HG02970 (cell line): ENCODE measurements at regions not wholly inside any gene's neighbourhood (a gene's known extent, or its start where the extent isn't known, plus 50 kb on each side); places are given as distances from the start of the nearest gene placed in this dataset.

ENCODE experiments used
- ATAC-seq: cut with Tn5 transposase; IDR thresholded peaks from one replicate; pipeline ENCODE4 v1.9.1; 2021; ENCODE audit warnings: mild to moderate bottlenecking, moderate library complexity, moderate number of reproducible peaks; ENCODE audit not compliant: unreplicated experiment, low FRiP score

GRCh38 chr18:53677480-53677879 lies 547.0 kb downstream of the MBD2 start:
- ATAC-seq: no peak

GRCh38 chr18:53665701-53666100 lies 558.8 kb downstream of the MBD2 start:
- no peak for ATAC-seq

GRCh38 chr18:53664575-53664974 lies 559.9 kb downstream of the MBD2 start:
- no peak for ATAC-seq

- ATAC-seq: no peak
Measured at GRCh38 chr18:53660306-53660705, 564.2 kb downstream of the MBD2 start.

DNA sequence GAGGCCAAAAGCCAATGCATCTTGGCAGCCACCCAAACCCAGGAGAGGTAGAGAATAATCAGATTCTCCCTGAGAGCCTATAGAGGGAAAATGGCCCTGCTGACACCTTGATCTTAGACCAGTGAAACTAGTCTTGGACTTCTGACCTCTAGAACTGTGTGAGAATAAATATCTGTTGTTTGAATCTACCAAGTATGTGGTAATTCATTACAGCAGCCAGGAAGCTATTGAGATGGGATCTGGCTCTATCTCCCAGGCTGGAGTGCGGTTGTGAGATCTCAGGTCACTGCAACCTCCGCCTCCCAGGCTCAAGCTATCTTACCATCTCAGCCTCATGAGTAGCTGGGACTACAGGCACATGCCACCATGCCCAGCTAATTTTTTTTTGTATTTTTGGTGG lies 567.2 kb downstream of the MBD2 start:
- ATAC-seq: no peak

DNA sequence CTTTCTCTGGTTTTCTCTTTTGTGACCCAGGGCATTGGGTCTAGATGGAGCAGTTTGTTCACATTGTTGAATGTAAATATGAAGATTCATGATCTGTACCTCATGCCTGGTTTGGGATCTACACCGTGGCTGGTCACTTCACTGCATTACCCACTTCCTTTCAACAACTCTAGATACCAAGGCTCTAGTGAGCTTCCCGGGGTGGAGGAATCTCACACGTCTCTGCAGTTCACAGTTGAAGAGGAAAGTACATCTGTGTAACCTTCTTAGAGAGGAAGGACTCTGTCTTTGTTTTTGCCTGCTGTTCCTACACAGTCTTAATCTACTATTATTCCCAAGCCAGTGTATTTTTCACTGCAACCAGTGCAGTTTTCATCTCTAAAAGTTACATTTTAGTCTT lies 574.8 kb downstream of the MBD2 start:
- ATAC-seq: no peak

- no peak for ATAC-seq
Measured at GRCh38 chr18:53644799-53645471, 579.5 kb downstream of the MBD2 start.

GRCh38 chr18:53639687-53640086 lies 584.8 kb downstream of the MBD2 start:
- no peak for ATAC-seq

DNA sequence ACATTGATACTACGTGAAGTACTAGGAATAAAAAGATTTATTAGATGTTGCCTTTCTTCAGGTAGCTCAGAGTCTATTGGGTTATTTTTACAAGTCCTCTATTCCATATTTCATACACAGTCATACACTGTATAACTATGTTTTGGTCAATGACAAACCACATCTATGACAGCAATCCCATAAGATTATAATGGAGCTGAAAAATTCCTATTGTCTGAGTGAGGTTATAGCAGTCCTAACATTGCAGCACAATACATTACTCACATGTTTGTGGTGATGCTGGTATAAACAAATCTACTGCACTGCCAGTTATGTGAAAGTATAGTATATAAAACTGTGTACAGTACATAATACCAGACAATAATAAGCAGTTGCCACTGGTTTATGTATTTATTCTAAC lies 595.1 kb downstream of the MBD2 start:
- ATAC-seq: no peak

DNA sequence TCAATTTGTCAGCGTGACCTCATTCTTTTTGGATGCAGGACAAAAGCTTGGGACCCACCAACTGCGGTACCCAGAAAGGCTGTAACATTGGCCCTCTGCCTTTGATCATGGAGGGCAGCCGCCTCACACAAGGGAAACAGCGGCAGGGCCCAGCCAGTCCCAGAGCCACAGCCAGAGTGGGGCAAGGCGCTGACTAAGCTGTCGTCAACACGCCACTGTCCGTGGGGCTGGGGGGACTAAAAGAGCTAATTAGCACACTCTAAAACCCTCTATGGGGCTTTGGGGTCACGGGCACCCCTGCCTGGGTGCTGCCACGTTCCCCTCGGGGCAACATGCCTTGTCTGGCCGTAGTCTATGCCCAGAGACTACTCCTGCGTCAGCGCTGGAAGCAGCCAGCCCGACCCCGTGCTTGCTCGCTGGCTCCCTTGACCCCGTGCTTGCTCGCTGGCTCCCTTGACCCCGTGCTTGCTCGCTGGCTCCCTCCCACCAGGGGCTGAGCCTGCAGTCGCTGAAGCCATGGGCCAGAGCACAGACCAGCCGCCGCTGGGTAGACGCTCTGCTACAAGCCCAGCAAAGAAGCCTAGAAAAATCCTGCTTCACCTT lies 598.4 kb downstream of the MBD2 start:
- no peak for ATAC-seq

DNA sequence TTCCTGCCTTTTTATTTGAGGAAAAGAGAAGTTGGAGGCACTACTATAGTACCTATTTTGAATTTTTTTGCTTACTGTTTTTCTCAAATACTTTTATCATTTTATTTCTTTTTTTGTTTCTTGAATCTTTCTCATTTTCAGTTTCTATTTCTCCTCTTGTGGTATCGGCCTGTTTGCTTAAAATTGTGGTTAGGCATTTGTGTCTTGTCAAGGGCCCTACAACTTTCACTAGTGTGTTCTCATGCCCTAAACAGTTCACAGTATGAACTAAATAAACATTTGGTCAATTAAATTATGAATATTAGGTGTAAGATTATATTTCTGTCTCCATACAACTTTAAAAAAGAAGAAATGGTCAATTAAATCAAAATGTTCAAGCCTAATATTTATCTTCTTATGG lies 613.5 kb downstream of the MBD2 start:
- ATAC-seq: no peak

DNA sequence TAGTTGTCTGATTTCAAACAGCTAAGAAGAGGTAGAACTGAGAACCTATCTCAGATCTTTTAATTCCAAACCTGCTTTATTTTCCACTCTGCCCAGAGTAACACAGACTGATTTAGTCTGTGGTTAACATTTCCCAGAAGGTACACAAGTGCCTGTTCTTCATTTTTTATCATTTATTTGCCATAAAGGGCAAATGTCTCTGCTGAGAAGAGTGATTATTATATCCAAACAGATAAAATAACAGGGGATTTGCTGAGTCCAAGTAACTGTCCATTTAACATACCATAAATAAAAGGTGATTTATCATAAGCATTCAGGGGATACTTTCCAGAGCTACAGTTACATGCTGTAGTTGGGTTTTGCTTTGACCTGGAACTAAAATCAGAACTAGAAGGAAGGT lies 617.7 kb downstream of the MBD2 start:
- ATAC-seq: no peak

DNA sequence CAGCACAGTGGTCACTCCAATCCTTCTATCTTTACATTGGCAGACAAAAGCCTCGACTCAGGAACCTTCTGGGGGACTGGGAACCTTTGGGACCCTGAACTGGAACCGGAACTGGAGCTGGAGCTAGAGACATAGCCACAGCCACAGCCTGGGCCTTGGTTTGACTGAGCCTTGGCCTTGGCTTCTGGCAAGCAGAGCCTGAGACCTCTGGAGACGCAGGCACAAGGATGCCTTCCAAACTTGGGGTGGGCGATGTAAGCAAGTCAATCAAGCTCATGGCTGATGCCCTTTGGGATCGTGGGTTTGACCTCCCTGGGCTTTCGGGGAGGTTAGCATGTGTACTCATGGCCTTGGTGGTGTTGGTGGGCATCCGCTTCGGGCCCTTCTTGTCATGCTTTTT lies 619.3 kb downstream of the MBD2 start:
- no peak for ATAC-seq

DNA sequence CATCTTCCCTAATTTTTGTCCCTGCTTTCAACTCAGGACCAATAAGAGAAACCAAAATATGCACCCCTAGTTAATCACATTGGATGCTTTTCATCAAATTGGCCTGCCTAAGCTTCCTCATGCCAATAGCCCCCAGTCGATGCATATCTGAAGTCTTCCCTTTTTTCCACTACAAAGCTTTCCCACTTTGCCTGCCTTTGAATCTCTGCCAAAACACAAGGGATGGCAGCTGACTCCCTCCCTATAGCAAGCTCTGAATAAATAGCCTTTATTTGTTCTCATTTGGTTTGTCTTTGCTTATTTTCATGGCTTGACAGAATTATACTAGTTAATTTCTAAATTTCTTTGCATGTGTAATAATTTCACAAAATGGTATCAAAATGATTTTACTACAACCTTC lies 621.2 kb downstream of the MBD2 start:
- ATAC-seq: no peak

- no peak for ATAC-seq
Measured at GRCh38 chr18:53601344-53601743, 623.1 kb downstream of the MBD2 start.

DNA sequence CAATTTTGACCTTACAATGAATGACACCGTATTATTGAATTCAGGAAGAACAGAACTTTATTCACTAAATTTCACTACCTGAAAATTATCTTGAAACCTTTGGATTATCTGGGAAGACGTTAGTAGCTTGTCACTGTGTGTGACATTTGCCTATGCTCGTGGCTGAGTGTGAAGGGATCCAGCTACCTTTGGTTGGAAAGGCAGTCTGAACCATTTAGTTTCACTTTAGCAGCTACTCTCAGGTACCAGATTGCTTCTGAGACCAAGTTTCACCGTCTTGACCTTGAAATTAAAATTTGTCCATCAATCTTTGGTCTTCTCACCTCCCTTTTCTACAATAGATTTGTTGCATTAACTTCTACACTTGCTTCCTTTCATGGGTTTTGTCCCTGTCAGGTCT lies 637.5 kb downstream of the MBD2 start:
- ATAC-seq: no peak
